K562 (cell line): ENCODE measurements at regions not wholly inside any gene's neighbourhood (a gene's known extent, or its start where the extent isn't known, plus 50 kb on each side); places are given as distances from the start of the nearest gene placed in this dataset.

Experiments
- ATAC-seq: fragments of 200-7000 bp; cut with Tn5 transposase; 3 replicates; pipeline ENCODE4 v1.9.1; 2020; ENCODE audit warnings: moderate library complexity
- BruUV-seq: library from RNA; stranded (reverse); fragments of 400-500 nt; replicated peaks from 2 replicates; lab custom pipeline; 2021; lab: Mats Ljungman, UMichigan
- CTCF ChIA-PET: fragments of 300-600 bp; formaldehyde crosslinking; extraction: SDS; loops from one replicate; lab custom pipeline; 2021; ENCODE audit warnings: low intra/inter-chr PET ratio; lab: Yijun Ruan, JAX
- POLR2A ChIA-PET: fragments of 300-600, 350-650 bp; sonication (Branson Sonifier 250); formaldehyde crosslinking; extraction: SDS; loops from one replicate; lab custom pipeline; 2021; ENCODE audit warnings: antibody characterized with exemption, inconsistent platforms; lab: Yijun Ruan, JAX
- DNase-seq, 4 experiments: peaks; one replicate each; pipeline versions ENCODE4 v3.0.0 to v3.0.0-alpha.2; 2011 to 2018; ENCODE audit warnings: low spot score in 3 of 4, mixed read lengths in 3 of 4; ENCODE audit errors: extremely low read depth in 1 of 4
- FAIRE-seq: peaks from 2 replicates; lab custom pipeline; 2011; peaks lifted over from hg19 to GRCh38; lab: Jason Lieb, UNC
- H2AFZ ChIP-seq: 2 replicates; pipeline ENCODE4 v1.6.0; 2011; ENCODE audit warnings: low read depth, low read length, control low read depth, inconsistent platforms
- H3K27ac ChIP-seq: fragments of 200-600 bp; 3 replicates; pipeline ENCODE4 v1.8.0; 2011; ENCODE audit warnings: low read depth, mild to moderate bottlenecking, control low read depth, inconsistent platforms, low read length, moderate library complexity, mixed read lengths; ENCODE audit errors: extremely low read depth
- H3K27me3 ChIP-seq, 2 experiments: fragments of 300-600 bp in 1 of 2; 2 replicates in 1 of 2; 3 replicates in 1 of 2; pipeline versions ENCODE4 v1.6.0 to v1.8.0; 2011; ENCODE audit warnings: inconsistent platforms in 2 of 2, low read length in 2 of 2, mild to moderate bottlenecking in 1 of 2, mixed read lengths in 1 of 2, moderate library complexity in 1 of 2; ENCODE audit not compliant: control insufficient read depth in 2 of 2, insufficient read depth in 2 of 2
- H3K36me3 ChIP-seq: fragments of 300-600 bp; 3 replicates; pipeline ENCODE4 v1.8.0; 2011; ENCODE audit warnings: mild to moderate bottlenecking, low read length, inconsistent platforms; ENCODE audit not compliant: control insufficient read depth, insufficient read depth
- H3K4me1 ChIP-seq, 2 experiments: fragments of 200-600 bp in 1 of 2; replicated peaks in 1 of 2; 2 replicates in 1 of 2; 3 replicates in 1 of 2; pipeline versions ENCODE4 v1.5.1 to v1.8.0; 2011; ENCODE audit warnings: inconsistent platforms in 2 of 2, low read length in 2 of 2, mild to moderate bottlenecking in 1 of 2, mixed read lengths in 1 of 2, moderate library complexity in 1 of 2; ENCODE audit not compliant: control insufficient read depth in 2 of 2, insufficient read depth in 2 of 2
- H3K4me2 ChIP-seq: 2 replicates; pipeline ENCODE4 v1.6.1; 2011; ENCODE audit warnings: low read length, control low read depth, inconsistent platforms, mixed read lengths; ENCODE audit not compliant: insufficient read depth
- H3K4me3 ChIP-seq: fragments of 200-600 bp; sonication (generic), shearing (Covaris generic); 2 replicates; pipeline ENCODE4 v1.5.1; 2016; ENCODE audit warnings: control low read depth, inconsistent platforms
- H3K79me2 ChIP-seq: fragments of 200-600 bp; 3 replicates; pipeline ENCODE4 v1.8.0; 2011; ENCODE audit warnings: low read length, inconsistent platforms; ENCODE audit not compliant: control insufficient read depth, insufficient read depth
- H3K9ac ChIP-seq, 2 experiments: 2 replicates each; pipeline versions ENCODE4 v1.6.0 to v1.6.1; 2011; ENCODE audit warnings: low read depth in 2 of 2, low read length in 2 of 2, control low read depth in 1 of 2, inconsistent platforms in 1 of 2, mild to moderate bottlenecking in 1 of 2, mixed read lengths in 1 of 2; ENCODE audit not compliant: insufficient read depth in 1 of 2
- H3K9me1 ChIP-seq: one replicate; pipeline ENCODE4 v1.6.0; 2011; ENCODE audit warnings: inconsistent platforms, mild to moderate bottlenecking, low read length, moderate library complexity; ENCODE audit not compliant: control insufficient read depth, insufficient read depth
- H3K9me3 ChIP-seq: replicated peaks from 2 replicates; pipeline ENCODE4 v1.5.1; 2011; ENCODE audit warnings: low read depth, low read length, inconsistent platforms; ENCODE audit not compliant: control insufficient read depth, insufficient read depth
- H4K20me1 ChIP-seq: replicated peaks from 2 replicates; pipeline ENCODE4 v1.6.1; 2011; ENCODE audit warnings: low read length, inconsistent platforms, mixed read lengths; ENCODE audit not compliant: control insufficient read depth, insufficient read depth
- CBFA2T2 ChIP-seq: fragments of 450-650 bp; conservative IDR thresholded peaks from 2 replicates; pipeline ENCODE4 v1.6.1; 2017; ENCODE audit warnings: mild to moderate bottlenecking
- CREM ChIP-seq: IDR thresholded peaks from 2 replicates; pipeline ENCODE4 v1.6.1; 2014; ENCODE audit warnings: antibody characterized with exemption, low read depth
- GTF2B ChIP-seq: IDR thresholded peaks from 2 replicates; pipeline ENCODE4 v1.6.1; 2011; ENCODE audit not compliant: insufficient read length; ENCODE audit errors: extremely low read depth
- HDAC1 ChIP-seq, 2 experiments: fragments of 450-650 bp; IDR thresholded peaks; 2 replicates each; pipeline ENCODE4 v1.6.1; 2016 to 2017; ENCODE audit warnings: inconsistent platforms in 1 of 2, mild to moderate bottlenecking in 1 of 2, moderate library complexity in 1 of 2
- HDAC2 ChIP-seq: fragments of 450-650 bp; IDR thresholded peaks from 2 replicates; pipeline ENCODE4 v1.6.1; 2016; ENCODE audit warnings: mild to moderate bottlenecking
- JUND ChIP-seq, 2 experiments: IDR thresholded peaks; 2 replicates in 1 of 2; 3 replicates in 1 of 2; pipeline ENCODE4 v1.6.1; 2011; ENCODE audit warnings: borderline replicate concordance in 2 of 2, low read depth in 2 of 2, low read length in 2 of 2, improper control_type of control experiment in 1 of 2, missing biosample characterization in 1 of 2, missing genetic modification characterization in 1 of 2, missing genetic modification reagents in 1 of 2
- L3MBTL2 ChIP-seq: fragments of 450-650 bp; IDR thresholded peaks from 2 replicates; pipeline ENCODE4 v1.6.1; 2016; ENCODE audit warnings: mild to moderate bottlenecking, moderate library complexity
- MNT ChIP-seq, 2 experiments: fragments of 450-650 bp; conservative IDR thresholded peaks; 2 replicates each; pipeline ENCODE4 v1.6.1; 2017; ENCODE audit warnings: mild to moderate bottlenecking in 2 of 2, moderate library complexity in 2 of 2
- MYNN ChIP-seq, 2 experiments: sonication (generic); formaldehyde crosslinking in 1 of 2; IDR thresholded peaks; 2 replicates each; pipeline versions ENCODE4 v1.5.0 to v1.6.1; 2016 to 2020; ENCODE audit warnings: antibody characterized with exemption in 1 of 2, missing genetic modification reagents in 1 of 2
- NFYB ChIP-seq: IDR thresholded peaks from 2 replicates; pipeline ENCODE4 v1.6.1; 2011; ENCODE audit warnings: mild to moderate bottlenecking, moderate library complexity; ENCODE audit not compliant: insufficient read length; ENCODE audit errors: extremely low read depth
- RUNX1 ChIP-seq: sonication (generic); IDR thresholded peaks from 2 replicates; pipeline ENCODE4 v1.6.1; 2016; ENCODE audit warnings: antibody characterized with exemption, low read depth
- SOX6 ChIP-seq: fragments of 450-650 bp; IDR thresholded peaks from 2 replicates; pipeline ENCODE4 v1.6.1; 2014; ENCODE audit warnings: mild to moderate bottlenecking
- SP2 ChIP-seq: IDR thresholded peaks from 2 replicates; pipeline ENCODE4 v1.6.1; 2011; ENCODE audit warnings: mild to moderate bottlenecking, low read depth, low read length, moderate library complexity; ENCODE audit not compliant: poor library complexity, severe bottlenecking; ENCODE audit errors: extremely low read depth
- USF2 ChIP-seq: sonication (generic); formaldehyde crosslinking; IDR thresholded peaks from 2 replicates; pipeline ENCODE4 v1.5.0; 2020; ENCODE audit warnings: missing genetic modification reagents
- ZNF408 ChIP-seq: fragments of 250-450 bp; sonication (Bioruptor Pico); IDR thresholded peaks from 2 replicates; pipeline ENCODE4 v1.4.0; 2020; ENCODE audit warnings: low read depth, mild to moderate bottlenecking, moderate library complexity
- ZNF449 ChIP-seq: fragments of 250-450 bp; sonication (Bioruptor Pico); IDR thresholded peaks from 2 replicates; pipeline ENCODE4 v1.8.0; 2022; ENCODE audit warnings: moderate library complexity, mild to moderate bottlenecking, inconsistent platforms
- ZNF76 ChIP-seq: fragments of 250-450 bp; sonication (Bioruptor Pico); IDR thresholded peaks from 2 replicates; pipeline ENCODE4 v1.4.0; 2020; ENCODE audit warnings: mild to moderate bottlenecking, moderate library complexity, borderline replicate concordance
- ZSCAN32 ChIP-seq: fragments of 450-650 bp; formaldehyde crosslinking; IDR thresholded peaks from 2 replicates; pipeline ENCODE4 v1.4.0; 2020; ENCODE audit warnings: mild to moderate bottlenecking, moderate library complexity
- WGBS: fragments of 100-300 bp; shearing (Covaris generic); methylation state at CpG from one replicate; pipeline ENCODE4 v1.1.6; 2016; ENCODE audit warnings: low coverage, mixed read lengths; ENCODE audit not compliant: insufficient coverage; ENCODE audit errors: missing lambda C conversion rate; 5-methylcytosine and 5-hydroxymethylcytosine counted together
- in situ Hi-C: fragments of 300-500 bp; cut with MboI; formaldehyde crosslinking; loops from 4 replicates; pipeline ENCODE4 v1.15.0; 2018; ENCODE audit warnings: inconsistent platforms, mixed read lengths
- intact Hi-C: fragments of 100-400 bp; cut with micrococcal nuclease; formaldehyde crosslinking; loops from 2 replicates; pipeline ENCODE4 v1.14.2; 2022

- peak overlapping the region; percentile 50; the same call in 1 of the 3 replicates for H3K27ac ChIP-seq
- in situ Hi-C loops (no loop called here), intact Hi-C loops (no loop called here)
- FAIRE-seq (peak; percentile 60), ATAC-seq (peak; percentile 75), DNase-seq (peak in 1 of 4 experiments; percentile 47)
- no peak overlapping the region for H3K4me3 ChIP-seq
- BruUV-seq, result no TSS peak
- peak overlapping the region; percentile 78 for H2AFZ ChIP-seq
- WGBS, result 0% methylated on average over 6 of the region's 6 CpGs
- H3K36me3 ChIP-seq, result no peaks in the 10 kb centered on the region
- POLR2A ChIA-PET, result no interaction called here
- H4K20me1 ChIP-seq, result no peaks in the 10 kb centered on the region
- peak overlapping the region; percentile 36 for H3K4me2 ChIP-seq
- H3K9me1 ChIP-seq, result no peaks in the 10 kb centered on the region
- no peaks in the 10 kb centered on the region for H3K9me3 ChIP-seq
- H3K79me2 ChIP-seq, result no peaks in the 10 kb centered on the region
- peaks cover 0 to 12% of the 10 kb centered on the region in 2 experiments; a peak in 3 of 5 replicates for H3K4me1 ChIP-seq
- CTCF ChIA-PET, result no interaction called here
- no peaks in the 10 kb centered on the region for H3K27me3 ChIP-seq
- no peak overlapping the region for H3K9ac ChIP-seq
- TF ChIP-seq ZSCAN32 (CRISPR knock-in tag), result no peak
- TF ChIP-seq SP2, result no peak
- peak; percentile 64; the same call in 1 of the 2 replicates for TF ChIP-seq HDAC2
- peak; percentile 35; the same call in 1 of the 2 replicates for TF ChIP-seq SOX6
- TF ChIP-seq ZNF449, result no peak
- no peak for TF ChIP-seq MYNN (IDR thresholded peaks at IDR 0.05)
- TF ChIP-seq MYNN (CRISPR knock-in tag; IDR thresholded peaks at IDR 0.05), result no peak
- no peak for TF ChIP-seq ZNF408
- TF ChIP-seq CREM, result no peak
- TF ChIP-seq USF2 (CRISPR knock-in tag), result peak; percentile 66
- no peak for TF ChIP-seq GTF2B
- TF ChIP-seq HDAC1 (IDR thresholded peaks at IDR 0.05), result peak in 1 of 2 experiments; percentile 24; a peak in 1 of 4 replicates
- no peak for TF ChIP-seq RUNX1
- peak; percentile 50; the same call in 1 of the 2 replicates for TF ChIP-seq L3MBTL2
- TF ChIP-seq NFYB, result no peak
- no peak for TF ChIP-seq ZNF76 (CRISPR knock-in tag)
- peak; percentile 81 for TF ChIP-seq JUND (IDR thresholded peaks at IDR 0.05; ENCODE audit: borderline replicate concordance, low read depth, low read length)
- TF ChIP-seq JUND (tag; IDR thresholded peaks at IDR 0.05; ENCODE audit: borderline replicate concordance, low read depth, low read length), result peak; percentile 87
- TF ChIP-seq CBFA2T2, result no peak
- TF ChIP-seq MNT (conservative IDR thresholded peaks at IDR 0.05), result no peak
Measured at GRCh38 chr5:78699552-78700153, 51.1 kb upstream of the LHFPL2 start.
